ENCODE measurements at regions not wholly inside any gene's neighbourhood (a gene's known extent, or its start where the extent isn't known, plus 50 kb on each side); places are given as distances from the start of the nearest gene placed in this dataset.
A peak's percentile ranks its signal among the peaks of the same experiment; 100 is the strongest.
"Not testable (repeated sequence)": the region's sequence is repeated elsewhere in the genome, so short reads cannot be mapped to it uniquely, and the experiment has no call there.

- DNase-seq: no peak
These were observed 276.7 kb downstream of the C16orf95 start for GRCh38 chr16:87040169-87041117.

DNA sequence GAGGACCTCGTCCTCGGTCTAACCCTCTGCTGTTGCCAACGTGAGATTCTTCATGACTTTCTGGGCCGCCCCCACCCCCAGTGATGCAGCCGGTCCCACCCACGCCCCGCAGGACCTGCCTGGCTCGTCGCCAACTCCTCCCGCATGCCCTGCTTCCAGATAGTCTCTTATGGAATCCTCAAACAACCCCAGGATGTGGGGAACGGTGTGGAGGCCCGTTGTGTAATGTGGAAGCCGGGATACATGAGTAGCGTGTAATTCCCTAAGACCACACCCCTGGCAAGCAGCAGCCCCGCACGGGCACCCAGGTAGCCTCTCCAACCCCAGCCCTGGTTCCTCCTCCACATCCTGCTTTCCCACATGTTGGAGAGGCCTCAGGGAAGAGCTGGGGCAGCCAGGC lies 275.9 kb downstream of the C16orf95 start:
- no peak for DNase-seq

DNA sequence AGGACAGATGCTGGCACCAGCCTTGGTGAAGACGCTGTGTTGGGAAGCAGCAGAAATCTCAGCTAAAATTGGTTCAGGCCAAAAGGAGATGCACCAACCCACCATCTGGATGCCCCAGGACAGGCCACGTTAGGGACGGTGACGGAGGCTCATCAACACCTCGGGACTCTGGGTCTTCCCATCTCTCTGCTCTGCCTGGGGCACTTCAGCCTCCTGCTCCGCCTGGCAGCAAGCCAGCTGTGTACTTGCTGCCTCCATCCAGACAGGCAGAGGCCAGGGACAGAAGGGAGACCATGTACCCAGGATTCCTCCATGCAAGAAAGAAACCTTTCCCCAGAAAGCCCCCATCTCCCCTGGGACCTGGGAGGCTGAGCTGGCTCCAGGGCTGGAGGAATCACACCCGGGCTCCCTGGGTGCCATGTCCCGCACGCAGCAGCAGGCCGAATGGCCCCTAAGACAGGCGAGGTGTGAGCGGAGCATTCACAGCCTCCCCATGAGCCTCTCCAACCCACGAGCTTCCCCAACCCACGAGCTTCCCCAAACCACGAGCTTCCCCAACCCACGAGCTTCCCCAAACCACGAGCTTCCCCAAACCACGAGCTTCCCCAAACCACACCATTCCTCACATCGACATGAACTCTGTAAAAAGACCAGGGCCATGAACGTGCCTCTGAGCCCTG lies 274.5 kb downstream of the C16orf95 start:
- DNase-seq: no peak

GRCh38 chr16:87043231-87044031 lies 273.8 kb downstream of the C16orf95 start:
- DNase-seq: no peak

- DNase-seq: no peak
These were observed 273.2 kb downstream of the C16orf95 start for GRCh38 chr16:87044032-87044382.

GRCh38 chr16:87044829-87045228 lies 272.4 kb downstream of the C16orf95 start:
- DNase-seq: no peak

GRCh38 chr16:87045466-87046216 lies 271.6 kb downstream of the C16orf95 start:
- DNase-seq: no peak

- DNase-seq: no peak
These were observed 271.0 kb downstream of the C16orf95 start for GRCh38 chr16:87046235-87046634.

DNA sequence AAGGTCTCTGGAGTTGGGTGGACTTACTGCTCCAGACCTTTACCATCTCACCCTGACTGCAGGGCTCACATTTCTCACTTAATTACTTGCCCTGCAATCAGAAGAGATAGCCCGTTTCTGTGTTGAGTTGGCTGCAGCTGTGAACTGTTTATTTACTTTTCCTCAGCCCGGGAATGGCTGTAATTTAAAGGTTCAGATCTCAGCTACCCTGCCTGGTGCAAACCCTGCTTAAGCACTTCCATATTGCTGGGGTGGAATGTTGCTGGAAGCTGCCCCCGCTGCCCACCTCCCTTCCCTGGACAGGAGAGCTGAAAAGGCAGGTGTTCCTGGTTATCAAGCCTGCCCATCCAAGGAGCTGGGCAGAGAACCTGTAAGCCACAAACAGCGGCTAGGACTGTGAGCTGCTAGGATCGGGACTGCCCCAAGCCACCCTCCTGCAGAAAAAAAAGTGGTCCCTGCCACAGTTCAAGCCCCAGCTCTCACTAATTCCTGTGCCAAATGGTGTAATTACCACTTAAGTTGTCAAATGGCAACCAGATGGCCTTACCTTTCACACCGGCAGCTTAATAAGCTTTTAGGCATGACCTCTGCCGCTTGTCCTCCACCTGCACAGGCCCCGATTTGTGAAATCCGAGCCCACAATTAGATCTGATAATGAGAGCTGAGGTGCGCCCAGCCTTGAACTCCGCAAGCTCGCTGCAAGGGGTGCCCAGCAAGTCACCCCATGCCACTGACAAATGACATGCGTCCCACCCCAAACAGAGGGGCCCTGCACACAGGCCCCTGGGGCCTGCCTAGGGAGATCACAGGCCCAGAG lies 269.8 kb downstream of the C16orf95 start:
- DNase-seq: no peak

- DNase-seq: no peak
These were observed 269.0 kb downstream of the C16orf95 start for GRCh38 chr16:87048038-87048729.

DNA sequence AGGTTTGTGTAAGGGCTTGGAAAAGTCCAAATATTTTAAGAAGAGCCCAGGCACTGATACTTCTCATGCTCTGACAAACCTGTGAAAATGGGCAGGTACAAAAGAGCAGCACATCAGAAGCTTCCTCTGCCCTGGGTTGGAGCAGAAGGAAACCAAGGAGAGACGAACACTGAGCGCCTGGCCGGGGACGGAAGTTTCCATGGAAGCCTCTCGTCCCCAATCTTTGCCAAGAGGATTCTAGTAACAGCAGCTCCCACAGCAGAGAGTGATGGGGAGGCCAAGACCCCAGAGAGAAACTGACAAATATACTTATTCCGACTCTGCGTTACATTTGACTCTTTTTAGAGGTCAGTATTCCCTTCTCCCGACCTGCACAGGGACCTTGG lies 268.5 kb downstream of the C16orf95 start:
- peak; percentile 44 for DNase-seq

DNA sequence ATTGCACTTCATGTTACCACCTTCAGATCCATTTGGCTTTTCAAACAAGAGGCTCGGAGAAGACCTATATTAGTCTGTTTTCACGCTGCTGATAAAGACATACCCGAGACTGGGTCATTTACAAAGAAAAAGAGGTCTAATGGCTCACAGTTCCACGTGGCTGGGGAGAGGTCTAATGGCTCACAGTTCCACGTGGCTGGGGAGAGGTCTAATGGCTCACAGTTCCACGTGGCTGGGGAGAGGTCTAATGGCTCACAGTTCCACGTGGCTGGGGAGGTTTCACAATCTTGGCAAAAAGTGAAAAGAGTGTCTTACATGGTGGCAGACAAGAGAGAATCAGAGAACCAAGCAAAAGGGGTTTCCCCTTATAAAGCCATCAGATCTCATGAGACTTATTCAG lies 268.0 kb downstream of the C16orf95 start:
- not testable (repeated sequence) for DNase-seq

DNA sequence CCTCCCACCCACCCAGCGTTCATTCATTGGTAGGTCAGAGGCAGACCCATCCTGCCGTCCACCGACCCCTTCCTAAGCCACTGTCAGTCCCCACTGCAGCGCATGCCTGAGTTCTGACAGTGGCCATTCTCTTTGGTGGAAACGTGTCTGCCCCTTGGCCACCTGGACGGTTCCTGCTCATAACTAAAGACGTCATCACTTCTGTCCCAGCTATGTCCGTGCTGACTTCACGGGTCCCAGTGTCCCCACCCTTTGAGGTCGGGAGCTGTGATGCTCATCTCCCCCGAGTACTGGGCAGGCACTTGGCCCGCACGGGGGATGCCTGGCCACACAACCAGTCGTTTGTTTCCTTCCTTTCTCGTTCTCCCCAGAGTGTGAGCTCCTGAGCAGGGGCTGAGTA lies 267.1 kb downstream of the C16orf95 start:
- no peak for DNase-seq

DNA sequence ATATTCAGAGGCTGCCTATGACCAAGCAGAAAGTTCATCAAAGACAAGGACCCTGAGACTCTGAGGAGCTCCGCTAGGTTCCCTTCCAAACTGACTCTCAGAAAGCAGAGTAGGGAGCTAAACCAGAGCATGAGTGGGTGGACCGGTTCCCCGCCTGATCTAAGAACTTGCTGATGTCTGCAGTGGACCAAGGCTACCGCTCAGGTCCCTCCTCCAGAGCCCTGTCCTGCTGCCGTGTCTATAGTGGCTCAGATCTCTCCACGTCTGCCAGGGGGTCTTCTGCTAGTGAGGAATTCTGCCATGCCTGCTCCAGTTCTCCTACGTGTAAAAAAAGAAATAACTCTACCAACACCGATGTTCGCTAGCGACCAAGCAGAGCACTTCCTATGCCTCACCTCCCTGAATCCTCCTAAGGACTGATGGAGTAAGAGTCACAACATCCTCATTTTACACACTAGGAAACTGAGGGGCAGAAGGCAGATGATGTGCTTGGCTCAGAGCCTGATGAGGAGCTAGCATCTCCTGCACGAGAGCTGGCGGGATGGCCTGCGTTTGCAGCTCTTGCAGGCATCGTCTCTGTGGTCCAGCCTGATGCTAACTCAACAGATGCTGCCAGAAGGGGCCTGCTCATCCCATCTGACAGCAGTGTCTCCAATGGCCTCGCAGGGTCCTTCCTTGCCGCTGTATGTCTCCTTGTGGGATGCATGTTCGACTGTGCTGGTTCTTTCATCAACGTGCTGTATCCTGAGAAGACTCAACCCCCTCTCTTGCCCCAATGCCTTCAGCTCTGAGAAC lies 265.5 kb downstream of the C16orf95 start:
- DNase-seq: no peak

DNA sequence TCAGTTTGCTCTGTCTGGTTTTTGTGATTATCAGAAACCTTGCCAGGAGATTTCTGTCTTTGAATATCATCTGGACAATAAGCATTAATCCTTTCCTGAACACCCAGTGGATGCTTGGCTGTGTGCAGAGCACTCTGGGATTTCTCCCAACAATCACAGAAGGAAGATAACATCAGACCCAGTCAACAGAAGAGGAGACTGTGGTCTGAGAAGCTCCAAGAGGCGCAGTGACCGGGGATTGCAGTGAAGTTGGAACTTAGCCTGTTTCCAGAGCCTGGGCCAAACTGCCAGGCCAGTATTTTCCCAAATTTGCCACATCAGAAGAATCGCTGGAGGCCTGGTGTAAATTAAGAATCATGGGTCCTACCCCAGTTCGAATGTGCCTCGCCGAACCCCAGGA lies 264.7 kb downstream of the C16orf95 start:
- DNase-seq: no peak

DNA sequence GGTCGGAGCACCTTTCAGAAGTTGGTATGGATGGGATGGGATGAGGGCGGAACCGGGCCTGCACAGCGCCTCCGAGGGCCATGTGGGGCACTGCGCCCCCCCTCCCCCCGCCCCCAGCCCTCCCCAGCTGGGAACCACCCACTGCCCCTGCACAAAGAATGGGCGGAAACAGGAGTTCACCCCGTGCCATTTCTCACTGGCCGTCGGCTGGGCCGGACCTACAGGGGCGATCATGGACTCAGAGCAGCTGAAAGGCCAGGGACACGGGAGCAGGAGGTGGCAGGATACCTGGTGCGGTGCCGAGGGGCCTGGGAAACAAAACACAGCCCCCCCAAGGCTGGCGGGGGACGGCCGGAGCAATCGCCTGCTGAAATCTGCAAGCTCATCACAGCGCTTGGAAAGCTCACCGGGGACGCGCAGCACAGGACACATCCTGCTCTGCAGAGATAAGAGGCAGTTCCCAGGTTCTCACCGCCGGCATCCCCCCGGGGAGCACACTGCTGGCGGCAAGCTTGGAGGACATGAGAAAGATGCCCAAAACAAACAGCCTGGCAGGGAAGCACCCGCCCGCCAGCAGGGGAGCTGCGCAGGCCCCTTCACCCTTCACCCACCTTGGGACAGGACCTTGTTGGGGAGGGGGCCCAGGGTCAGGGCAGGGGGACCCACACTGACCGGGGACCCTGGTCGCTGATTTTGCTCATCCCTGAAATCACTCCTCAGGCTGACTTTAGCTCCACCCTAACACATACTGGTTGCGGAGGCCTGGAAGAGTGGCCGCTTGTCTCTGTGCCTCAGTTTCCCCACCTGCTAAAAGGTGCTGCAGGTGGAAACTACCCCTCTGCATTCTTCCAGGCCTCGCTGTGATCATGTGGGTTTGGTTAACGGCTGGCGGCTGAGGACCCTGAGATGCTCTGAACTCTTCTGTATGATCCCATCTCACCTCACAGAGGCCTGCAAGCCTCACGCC lies 263.9 kb downstream of the C16orf95 start:
- no peak for DNase-seq

DNA sequence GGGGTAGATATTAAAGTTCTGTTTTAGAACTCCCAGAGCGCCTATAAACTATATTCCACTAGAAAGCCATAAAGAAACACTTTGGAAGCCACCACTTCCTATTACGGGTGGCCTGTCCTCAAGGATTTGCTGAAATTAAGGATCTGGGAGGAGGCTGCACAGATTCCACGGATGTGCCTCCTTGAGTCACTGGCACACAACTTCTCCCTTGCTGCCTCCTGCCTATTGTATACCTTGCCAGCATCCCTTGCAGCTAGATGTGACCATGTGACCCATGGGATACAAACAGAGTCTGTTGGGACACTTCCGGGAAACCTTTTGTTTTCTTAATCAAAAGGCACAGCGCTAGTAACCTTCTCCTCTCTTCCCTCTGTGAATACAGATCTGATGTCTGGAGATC lies 263.0 kb downstream of the C16orf95 start:
- DNase-seq: no peak

GRCh38 chr16:87054856-87055255 lies 262.3 kb downstream of the C16orf95 start:
- no peak for DNase-seq

GRCh38 chr16:87056083-87056482 lies 261.1 kb downstream of the C16orf95 start:
- no peak for DNase-seq
